CD4-positive, alpha-beta memory T cell (primary cell): ENCODE measurements at regions not wholly inside any gene's neighbourhood (a gene's known extent, or its start where the extent isn't known, plus 50 kb on each side); places are given as distances from the start of the nearest gene placed in this dataset.
A peak's percentile ranks its signal among the peaks of the same experiment; 100 is the strongest.

Experiments used
- CTCF ChIA-PET: fragments of 350-600 bp; sonication (Branson Sonifier 250); formaldehyde crosslinking; loops from one replicate; lab custom pipeline; 2021; ENCODE audit warnings: inconsistent platforms; ENCODE audit not compliant: partially characterized antibody; lab: Charles Lee
- POLR2A ChIA-PET: fragments of 350-600 bp; sonication (Branson Sonifier 250); formaldehyde crosslinking; loops from one replicate; lab custom pipeline; 2021; ENCODE audit not compliant: partially characterized antibody; lab: Charles Lee
- DNase-seq, 5 donors: peaks; one replicate each; pipeline versions ENCODE4 v3.0.0 to v3.0.0-alpha.2; 2020 to 2022; ENCODE audit warnings: mixed read lengths in 1 of 5
- H3K27ac ChIP-seq: one replicate; pipeline ENCODE4 v1.7.0; 2013; ENCODE audit warnings: low read depth, low read length
- H3K27me3 ChIP-seq: 2 replicates; pipeline ENCODE4 v1.7.0; 2013; ENCODE audit warnings: mild to moderate bottlenecking, low read length, moderate library complexity; ENCODE audit not compliant: insufficient read depth
- H3K36me3 ChIP-seq: 2 replicates; pipeline ENCODE4 v1.7.0; 2013; ENCODE audit warnings: mild to moderate bottlenecking, low read length, moderate library complexity; ENCODE audit not compliant: insufficient read depth
- H3K4me1 ChIP-seq: 2 replicates; pipeline ENCODE4 v1.7.0; 2013; ENCODE audit warnings: mild to moderate bottlenecking, low read length, moderate library complexity; ENCODE audit not compliant: insufficient read depth
- H3K4me3 ChIP-seq, 2 donors: one replicate each; pipeline ENCODE4 v1.7.0; 2013; ENCODE audit warnings: low read length in 2 of 2, mild to moderate bottlenecking in 1 of 2
- H3K9me3 ChIP-seq, 2 donors: one replicate each; pipeline ENCODE4 v1.7.0; 2013; ENCODE audit warnings: low read length in 2 of 2, control low read depth in 1 of 2; ENCODE audit not compliant: control insufficient read depth in 1 of 2
- H3K27ac Mint-ChIP-seq, 7 donors: one replicate each; pipeline ENCODE4 v1.8.0; 2020 to 2021; ENCODE audit warnings: mixed read lengths in 7 of 7, mild to moderate bottlenecking in 6 of 7, inconsistent platforms in 3 of 7, moderate library complexity in 3 of 7
- H3K27me3 Mint-ChIP-seq, 2 donors: one replicate each; pipeline ENCODE4 v1.8.0; 2020 to 2021; ENCODE audit warnings: mixed read lengths in 2 of 2
- H3K36me3 Mint-ChIP-seq, 2 donors: one replicate each; pipeline ENCODE4 v1.8.0; 2020 to 2021; ENCODE audit warnings: mixed read lengths in 2 of 2, inconsistent platforms in 1 of 2, mild to moderate bottlenecking in 1 of 2
- H3K4me1 Mint-ChIP-seq, 4 donors: one replicate each; pipeline ENCODE4 v1.8.0; 2020 to 2021; ENCODE audit warnings: mixed read lengths in 4 of 4, mild to moderate bottlenecking in 1 of 4
- H3K4me3 Mint-ChIP-seq, 8 donors: one replicate each; pipeline ENCODE4 v1.8.0; 2020 to 2021; ENCODE audit warnings: mixed read lengths in 8 of 8, mild to moderate bottlenecking in 7 of 8, moderate library complexity in 6 of 8, inconsistent platforms in 3 of 8
- H3K9me3 Mint-ChIP-seq, 8 donors: one replicate each; pipeline ENCODE4 v1.8.0; 2020 to 2021; ENCODE audit warnings: mixed read lengths in 8 of 8, mild to moderate bottlenecking in 5 of 8, inconsistent platforms in 3 of 8, moderate library complexity in 1 of 8
- intact Hi-C: fragments of 100-400 bp; cut with micrococcal nuclease; formaldehyde crosslinking; loops from one replicate; pipeline ENCODE4 v1.15.1; 2023

- no peaks in the 10 kb centered on the region for H3K36me3 Mint-ChIP-seq
- CTCF ChIA-PET, result no interaction called here
- no peaks in the 10 kb centered on the region for H3K4me1 Mint-ChIP-seq
Observed at GRCh38 chr10:4775808-4776207, 50.2 kb upstream of the AKR1E2 start.

DNA sequence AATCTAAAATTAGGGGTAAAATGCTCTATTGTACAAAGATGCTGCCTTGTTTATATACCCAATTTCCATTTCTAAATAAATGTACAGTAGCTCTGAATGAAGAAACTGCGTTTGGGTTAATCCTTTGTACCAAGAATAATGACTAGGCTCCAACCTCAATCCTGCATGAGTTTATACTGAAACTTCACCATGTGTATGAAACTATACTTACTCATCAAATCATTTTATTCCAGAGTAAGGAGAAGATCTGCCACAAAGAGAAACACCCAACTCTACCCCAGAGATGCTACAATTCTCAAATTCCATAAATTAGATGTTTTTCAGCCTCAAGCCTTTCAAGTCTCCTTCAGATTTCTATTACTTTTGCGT is 53.8 kb upstream of the AKR1E2 start:
- H3K27ac Mint-ChIP-seq, result no peak overlapping the region
- H3K4me1 ChIP-seq, result no peaks in the 10 kb centered on the region
- no peaks in the 10 kb centered on the region for H3K36me3 Mint-ChIP-seq
- CTCF ChIA-PET, result interaction anchor here (1.1 to 2.5 kb wide), 3 partner anchors 10 to 1575 kb away, joined by 3 to 16 read pairs (median 3); no protein-coding TSS in a partner anchor
- H3K27me3 ChIP-seq, result no peaks in the 10 kb centered on the region
- no peak overlapping the region for H3K27ac ChIP-seq
- H3K9me3 ChIP-seq, result no peaks in the 10 kb centered on the region
- H3K4me3 Mint-ChIP-seq, result no peak overlapping the region
- H3K4me1 Mint-ChIP-seq, result no peaks in the 10 kb centered on the region
- no peak for DNase-seq
- POLR2A ChIA-PET, result no interaction called here
- intact Hi-C loops, result no loop called here
- H3K27me3 Mint-ChIP-seq, result peaks cover 19 to 23% of the 10 kb centered on the region in 2 donors
- no peak overlapping the region for H3K4me3 ChIP-seq
- peaks cover 0 to 2% (median 0%) of the 10 kb centered on the region in 8 donors for H3K9me3 Mint-ChIP-seq
- H3K36me3 ChIP-seq, result no peaks in the 10 kb centered on the region

More at GRCh38 chr10:4775808-4776207, 50.2 kb upstream of the AKR1E2 start:
- Histone ChIP-seq H3K4me3 (no peak overlapping the region), H3K9me3 (no peaks in the 10 kb centered on the region), H3K36me3 (no peaks in the 10 kb centered on the region), H3K27me3 (no peaks in the 10 kb centered on the region), H3K27ac (no peak overlapping the region), H3K4me1 (no peaks in the 10 kb centered on the region)
- POLR2A ChIA-PET, result no interaction called here
- no peak overlapping the region for H3K4me3 Mint-ChIP-seq
- H3K27ac Mint-ChIP-seq, result no peak overlapping the region
- peaks cover 18 to 21% of the 10 kb centered on the region in 2 donors for H3K27me3 Mint-ChIP-seq
- intact Hi-C loops, result no loop called here
- peaks cover 0 to 2% (median 0%) of the 10 kb centered on the region in 8 donors for H3K9me3 Mint-ChIP-seq
- DNase-seq, result no peak

GRCh38 chr10:4771554-4772201 is 54.3 kb upstream of the AKR1E2 start:
- no peak overlapping the region for H3K27ac ChIP-seq
- H3K4me1 ChIP-seq, result no peaks in the 10 kb centered on the region
- Mint-ChIP-seq H3K9me3 (peaks cover 0 to 2% (median 0%) of the 10 kb centered on the region in 8 donors), H3K27me3 (peaks cover 19 to 22% of the 10 kb centered on the region in 2 donors), H3K36me3 (no peaks in the 10 kb centered on the region), H3K27ac (no peak overlapping the region), H3K4me1 (no peaks in the 10 kb centered on the region), H3K4me3 (no peak overlapping the region)
- H3K4me3 ChIP-seq, result no peak overlapping the region
- DNase-seq, result no peak
- CTCF ChIA-PET, result interaction anchor here (1.3 to 2.5 kb wide), 3 partner anchors 1529 to 1578 kb away, joined by 3 to 16 read pairs (median 6); no protein-coding TSS in a partner anchor
- H3K36me3 ChIP-seq, result no peaks in the 10 kb centered on the region
- H3K9me3 ChIP-seq, result no peaks in the 10 kb centered on the region
- POLR2A ChIA-PET, result no interaction called here
- H3K27me3 ChIP-seq, result no peaks in the 10 kb centered on the region
- intact Hi-C loops, result no loop called here

DNA sequence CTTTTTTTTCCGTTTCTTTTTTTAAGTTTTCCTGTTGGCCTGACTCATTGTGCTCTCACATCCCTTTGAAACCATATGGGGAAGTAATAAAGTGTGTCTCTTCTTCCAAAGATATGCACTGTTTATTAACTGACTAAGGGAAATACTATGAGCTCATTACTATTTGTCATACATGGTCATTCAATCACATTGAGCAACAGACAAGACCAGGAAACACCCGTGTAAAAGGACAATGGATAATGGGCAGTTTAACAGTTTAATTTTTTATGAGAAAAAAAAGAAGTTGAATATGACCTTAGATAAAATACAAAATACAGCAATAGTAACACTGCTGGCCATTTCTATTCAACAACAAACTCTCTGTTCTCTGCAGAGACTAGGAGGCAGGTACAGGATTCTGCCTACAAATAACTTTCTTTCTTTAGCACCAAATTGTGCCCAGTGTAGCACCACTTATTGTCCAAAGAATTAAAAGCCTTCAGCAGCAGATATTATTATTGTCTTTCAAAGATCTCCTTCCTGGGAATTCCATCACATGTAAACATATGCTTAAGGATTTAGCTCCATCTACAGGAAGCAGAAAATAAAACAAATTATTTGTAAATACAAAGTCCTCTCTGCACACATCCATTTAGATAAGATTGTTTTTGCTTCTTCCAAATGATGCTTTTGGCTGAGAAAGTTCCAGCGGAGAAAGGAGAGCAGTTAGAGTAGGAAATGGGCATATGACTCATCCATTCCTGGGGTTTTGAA is 55.0 kb upstream of the AKR1E2 start:
- CTCF ChIA-PET, result interaction anchor here (1.0 to 2.5 kb wide), 6 partner anchors 113 to 1578 kb away, joined by 3 to 16 read pairs (median 4); no protein-coding TSS in a partner anchor
- H3K27me3 Mint-ChIP-seq, result peaks cover 17 to 18% of the 10 kb centered on the region in 2 donors
- H3K36me3 Mint-ChIP-seq, result no peaks in the 10 kb centered on the region
- Histone ChIP-seq H3K27ac (no peak overlapping the region), H3K9me3 (no peaks in the 10 kb centered on the region), H3K27me3 (no peaks in the 10 kb centered on the region), H3K4me3 (no peak overlapping the region), H3K4me1 (no peaks in the 10 kb centered on the region), H3K36me3 (no peaks in the 10 kb centered on the region)
- intact Hi-C loops, result no loop called here
- POLR2A ChIA-PET, result no interaction called here
- H3K4me1 Mint-ChIP-seq, result no peaks in the 10 kb centered on the region
- no peak overlapping the region for H3K27ac Mint-ChIP-seq
- peaks cover 0 to 2% (median 0%) of the 10 kb centered on the region in 8 donors for H3K9me3 Mint-ChIP-seq
- no peak overlapping the region for H3K4me3 Mint-ChIP-seq
- DNase-seq, result no peak

DNA sequence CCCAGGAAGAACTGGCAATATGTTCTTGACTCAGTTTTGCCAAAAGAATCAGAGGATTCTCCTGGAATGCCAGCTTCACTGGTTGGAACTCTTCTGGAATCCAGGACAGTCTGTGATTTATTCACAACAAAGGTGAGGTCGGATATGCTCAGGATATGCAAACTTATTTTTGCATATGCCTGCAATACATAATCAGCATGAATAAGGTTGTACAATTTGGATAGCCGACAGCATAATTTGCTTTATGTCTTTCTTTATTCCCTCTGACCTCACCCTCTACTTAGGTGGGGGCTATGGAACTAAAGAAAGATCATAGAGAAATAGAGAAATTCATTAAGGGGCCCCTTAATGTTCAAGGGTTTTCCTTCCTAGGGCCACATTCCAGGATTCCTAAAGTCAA is 57.6 kb upstream of the AKR1E2 start:
- ChIA-PET CTCF (interaction anchor here (2.0 to 6.2 kb wide), 2 partner anchors 1530 to 1571 kb away, joined by 9 to 72 read pairs; no protein-coding TSS in a partner anchor), POLR2A (no interaction called here)
- H3K4me1 Mint-ChIP-seq, result no peaks in the 10 kb centered on the region
- Histone ChIP-seq H3K4me1 (no peaks in the 10 kb centered on the region), H3K4me3 (no peak overlapping the region), H3K27me3 (no peaks in the 10 kb centered on the region), H3K27ac (no peak overlapping the region), H3K36me3 (no peaks in the 10 kb centered on the region), H3K9me3 (no peaks in the 10 kb centered on the region)
- DNase-seq, result no peak
- H3K27me3 Mint-ChIP-seq, result peaks cover 12 to 14% of the 10 kb centered on the region in 2 donors
- no peak overlapping the region for H3K4me3 Mint-ChIP-seq
- no peak overlapping the region for H3K27ac Mint-ChIP-seq
- no peaks in the 10 kb centered on the region for H3K9me3 Mint-ChIP-seq
- intact Hi-C loops, result no loop called here
- H3K36me3 Mint-ChIP-seq, result no peaks in the 10 kb centered on the region

DNA sequence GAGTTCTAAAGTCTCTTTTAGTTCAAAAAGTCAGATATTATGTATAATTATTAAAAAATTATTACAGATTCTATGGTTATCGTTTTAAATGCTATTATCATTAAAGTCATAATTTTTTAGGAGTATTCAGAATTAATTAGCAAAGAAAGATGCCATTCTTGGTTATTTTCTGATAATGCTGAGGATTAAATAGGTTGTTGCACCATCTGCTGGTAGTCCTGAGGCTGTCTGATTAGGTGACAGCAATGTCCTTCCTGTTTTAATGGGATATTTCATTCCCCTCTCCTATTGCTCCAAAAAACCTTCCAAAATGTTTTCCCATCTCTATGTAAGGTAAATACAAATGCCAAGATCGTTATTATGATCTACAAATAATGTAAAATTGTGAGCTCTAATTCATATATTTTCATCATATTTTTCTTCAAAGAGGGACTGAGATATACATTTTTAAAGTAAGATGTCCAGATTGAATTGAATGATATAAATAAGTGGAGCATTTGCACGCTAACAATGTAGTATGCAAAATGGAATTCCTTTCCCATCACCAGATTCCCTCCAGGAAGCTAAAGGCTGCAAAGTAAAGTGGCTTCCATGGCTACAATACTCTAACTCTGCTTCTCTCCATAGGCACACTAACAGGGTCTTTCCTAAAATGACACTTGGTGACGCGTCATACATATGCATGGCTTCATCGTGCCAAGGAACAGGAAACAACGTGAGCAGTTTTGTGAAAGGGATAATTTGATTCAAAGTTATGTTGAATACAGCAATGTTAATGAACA is 58.8 kb upstream of the AKR1E2 start:
- Histone ChIP-seq H3K4me1 (no peaks in the 10 kb centered on the region), H3K27me3 (no peaks in the 10 kb centered on the region), H3K27ac (no peak overlapping the region), H3K4me3 (no peak overlapping the region), H3K9me3 (no peaks in the 10 kb centered on the region), H3K36me3 (no peaks in the 10 kb centered on the region)
- no peaks in the 10 kb centered on the region for H3K36me3 Mint-ChIP-seq
- DNase-seq, result peak in 4 of 5 donors; percentile 18 to 33 (median 32)
- H3K4me3 Mint-ChIP-seq, result no peak overlapping the region
- ChIA-PET POLR2A (no interaction called here), CTCF (interaction anchor here (1.1 to 6.2 kb wide), 9 partner anchors 10 to 1574 kb away, joined by 3 to 72 read pairs (median 5); no protein-coding TSS in a partner anchor)
- intact Hi-C loops, result loop anchor here (1.0 kb wide), 4 partner anchors 111 to 1574 kb away; no protein-coding TSS in a partner anchor
- no peak overlapping the region for H3K27ac Mint-ChIP-seq
- H3K27me3 Mint-ChIP-seq, result peaks cover 8 to 12% of the 10 kb centered on the region in 2 donors
- H3K4me1 Mint-ChIP-seq, result no peaks in the 10 kb centered on the region
- no peaks in the 10 kb centered on the region for H3K9me3 Mint-ChIP-seq
